ENCODE measurements at regions not wholly inside any gene's neighbourhood (a gene's known extent, or its start where the extent isn't known, plus 50 kb on each side); places are given as distances from the start of the nearest gene placed in this dataset.

- DNase-seq: no peak
These were observed 184.1 kb downstream of the MBOAT1 start for GRCh38 chr6:20028143-20028542.

- DNase-seq: no peak
These were observed 183.7 kb downstream of the MBOAT1 start for GRCh38 chr6:20028562-20028961.

GRCh38 chr6:20029979-20030378 lies 182.3 kb downstream of the MBOAT1 start:
- no peak for DNase-seq

- DNase-seq: no peak
These were observed 180.9 kb downstream of the MBOAT1 start for GRCh38 chr6:20031342-20031741.

GRCh38 chr6:20033697-20034407 lies 178.4 kb downstream of the MBOAT1 start:
- no peak for DNase-seq

GRCh38 chr6:20034408-20034769 lies 177.9 kb downstream of the MBOAT1 start:
- DNase-seq: no peak

- no peak for DNase-seq
These were observed 176.1 kb downstream of the MBOAT1 start for GRCh38 chr6:20036141-20036677.

GRCh38 chr6:20038410-20039204 lies 173.7 kb downstream of the MBOAT1 start:
- no peak for DNase-seq

- DNase-seq: no peak
These were observed 167.4 kb downstream of the MBOAT1 start for GRCh38 chr6:20044883-20045282.
